ENCODE measurements at regions not wholly inside any gene's neighbourhood (a gene's known extent, or its start where the extent isn't known, plus 50 kb on each side); places are given as distances from the start of the nearest gene placed in this dataset.

DNA sequence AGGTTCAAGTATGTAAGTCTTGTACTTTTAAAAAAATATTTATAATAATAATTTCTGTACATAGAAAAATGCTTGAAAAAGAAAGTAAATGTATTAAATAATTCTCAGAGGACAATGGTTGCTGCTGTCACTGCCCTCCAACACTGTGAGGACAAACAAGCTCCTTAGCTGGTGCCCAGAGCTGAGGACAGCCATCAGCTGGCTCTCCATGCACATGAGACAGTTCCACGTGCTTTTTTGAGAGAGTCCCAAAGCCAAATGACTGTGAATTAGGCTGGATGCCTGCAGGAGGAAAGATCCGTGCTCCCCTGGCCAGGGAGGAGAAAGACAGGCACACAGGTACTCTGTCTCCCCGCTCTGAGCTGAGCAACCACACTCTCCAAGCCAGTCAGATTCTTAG, 115.5 kb upstream of the IRX5 start:
- no peak overlapping the region for H3K27ac ChIP-seq

DNA sequence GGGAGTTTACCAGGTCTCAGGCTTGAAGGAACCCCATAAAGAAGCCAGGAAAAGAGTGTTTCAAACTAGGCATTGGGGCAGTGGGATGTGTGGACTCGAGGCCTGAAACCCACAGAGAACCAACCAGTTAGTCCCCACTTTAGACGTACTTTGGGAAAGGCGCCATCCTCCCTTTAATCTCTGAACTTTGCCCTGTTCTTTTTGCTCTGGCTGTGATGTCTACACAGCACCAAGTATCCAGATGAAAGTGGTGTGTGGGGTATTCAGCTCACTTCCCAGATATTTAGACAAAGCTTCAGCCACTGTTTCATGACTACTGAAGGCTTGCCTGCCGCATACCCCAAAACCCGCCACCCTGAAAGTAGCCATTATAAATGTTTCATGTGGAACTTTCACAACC, 116.9 kb upstream of the IRX5 start:
- TF ChIP-seq, protein P1, sequence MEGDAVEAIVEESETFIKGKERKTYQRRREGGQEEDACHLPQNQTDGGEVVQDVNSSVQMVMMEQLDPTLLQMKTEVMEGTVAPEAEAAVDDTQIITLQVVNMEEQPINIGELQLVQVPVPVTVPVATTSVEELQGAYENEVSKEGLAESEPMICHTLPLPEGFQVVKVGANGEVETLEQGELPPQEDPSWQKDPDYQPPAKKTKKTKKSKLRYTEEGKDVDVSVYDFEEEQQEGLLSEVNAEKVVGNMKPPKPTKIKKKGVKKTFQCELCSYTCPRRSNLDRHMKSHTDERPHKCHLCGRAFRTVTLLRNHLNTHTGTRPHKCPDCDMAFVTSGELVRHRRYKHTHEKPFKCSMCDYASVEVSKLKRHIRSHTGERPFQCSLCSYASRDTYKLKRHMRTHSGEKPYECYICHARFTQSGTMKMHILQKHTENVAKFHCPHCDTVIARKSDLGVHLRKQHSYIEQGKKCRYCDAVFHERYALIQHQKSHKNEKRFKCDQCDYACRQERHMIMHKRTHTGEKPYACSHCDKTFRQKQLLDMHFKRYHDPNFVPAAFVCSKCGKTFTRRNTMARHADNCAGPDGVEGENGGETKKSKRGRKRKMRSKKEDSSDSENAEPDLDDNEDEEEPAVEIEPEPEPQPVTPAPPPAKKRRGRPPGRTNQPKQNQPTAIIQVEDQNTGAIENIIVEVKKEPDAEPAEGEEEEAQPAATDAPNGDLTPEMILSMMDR (IDR thresholded peaks at IDR 0.05): no peak
- no peak for DNase-seq (ENCODE audit: low spot score)
- H3K4me3 ChIP-seq: no peak overlapping the region
- no peak overlapping the region for H3K27ac ChIP-seq

More for the DNA sequence above, 115.5 kb upstream of the IRX5 start:
- no peak for DNase-seq (ENCODE audit: low spot score)
- no peak overlapping the region for H3K4me3 ChIP-seq
- TF ChIP-seq, protein P1 (IDR thresholded peaks at IDR 0.05): no peak

DNA sequence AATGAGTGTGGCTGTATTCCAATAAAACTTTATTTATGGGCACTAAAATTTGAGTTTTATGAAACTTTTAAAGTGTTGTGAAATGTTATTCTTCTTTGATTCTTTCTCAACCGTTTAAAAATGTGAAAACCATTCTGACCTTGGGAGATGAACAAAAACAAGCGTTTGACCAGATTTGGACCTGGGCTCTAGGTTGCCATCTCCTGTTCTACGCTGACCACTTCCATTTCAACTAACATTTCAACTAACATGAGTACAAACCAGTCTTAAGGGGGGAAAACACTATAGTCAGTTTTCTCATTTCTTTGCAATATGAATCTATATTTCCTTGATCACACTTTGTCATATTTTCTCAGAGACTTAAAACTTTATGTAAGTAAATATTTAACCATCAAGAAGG, 118.4 kb upstream of the IRX5 start:
- H3K4me3 ChIP-seq: no peak overlapping the region
- no peak for DNase-seq (ENCODE audit: low spot score)
- TF ChIP-seq, protein P1 (IDR thresholded peaks at IDR 0.05): no peak
- H3K27ac ChIP-seq: no peak overlapping the region

DNA sequence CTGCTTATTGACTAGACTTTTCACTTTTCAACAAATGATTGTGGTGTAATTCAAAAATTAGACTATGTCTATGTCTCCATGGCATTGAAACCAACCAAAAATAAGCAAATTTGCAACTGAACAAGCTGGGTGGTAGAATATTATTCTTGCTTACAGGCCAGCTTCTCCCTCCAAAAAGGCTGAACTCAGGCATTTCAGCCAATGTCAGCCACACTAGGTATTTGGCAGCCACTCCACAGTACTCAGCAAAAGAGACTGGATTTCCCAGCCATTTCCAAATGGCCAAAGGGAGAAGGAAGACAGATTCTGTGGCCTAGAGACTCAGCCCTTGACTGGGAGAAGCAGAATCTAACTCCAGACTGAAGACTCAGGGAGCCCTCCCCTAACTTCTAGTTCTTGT, 121.8 kb upstream of the IRX5 start:
- TF ChIP-seq, protein P1 (IDR thresholded peaks at IDR 0.05): no peak
- no peak overlapping the region for H3K4me3 ChIP-seq
- no peak for DNase-seq (ENCODE audit: low spot score)
- no peak overlapping the region for H3K27ac ChIP-seq

DNA sequence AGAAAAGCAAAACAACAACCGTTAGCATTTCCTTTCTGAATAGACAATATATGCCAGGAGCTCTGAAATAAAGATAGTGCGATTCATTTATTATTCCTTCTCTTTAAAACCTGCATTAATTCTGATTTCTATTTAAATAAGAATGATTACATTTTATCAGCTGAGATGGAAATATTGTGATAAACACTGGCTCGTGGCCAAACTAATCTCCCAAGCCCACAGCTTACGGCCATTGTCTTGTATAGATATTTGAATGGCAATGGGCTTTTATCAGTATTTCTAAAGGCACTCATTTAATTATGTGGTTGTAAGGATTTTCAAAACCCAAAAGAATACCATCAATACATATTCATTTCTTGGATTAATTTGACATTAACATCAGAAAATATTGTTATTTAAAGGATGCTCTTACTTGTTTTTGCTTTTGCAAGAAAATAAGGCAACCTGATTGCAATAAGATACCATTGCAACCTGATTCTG, 123.7 kb upstream of the IRX5 start:
- Histone ChIP-seq H3K4me3 (no peak overlapping the region), H3K27ac (no peak overlapping the region)
- DNase-seq (ENCODE audit: low spot score): no peak
- TF ChIP-seq, protein P1 (IDR thresholded peaks at IDR 0.05): no peak

DNA sequence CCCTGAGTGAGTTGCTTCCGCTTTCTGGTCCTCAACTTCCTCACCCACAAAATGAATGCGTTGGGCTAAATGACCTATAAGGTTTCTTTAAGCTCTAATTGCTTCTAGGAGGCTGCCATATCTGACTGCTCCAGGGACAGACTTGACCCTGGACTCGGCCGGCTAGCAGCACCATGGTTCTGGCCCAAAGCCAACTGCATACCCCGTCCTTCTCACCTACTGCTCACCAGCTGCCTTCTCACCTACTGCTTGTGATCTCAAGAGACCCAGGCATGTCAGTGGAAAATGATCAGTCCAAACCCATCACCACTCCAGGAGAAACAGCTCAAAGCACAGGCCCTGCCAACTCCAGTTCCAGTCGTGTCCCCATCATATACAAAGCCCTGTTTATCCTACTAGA, 124.3 kb upstream of the IRX5 start:
- no peak for DNase-seq (ENCODE audit: low spot score)
- TF ChIP-seq, protein P1 (IDR thresholded peaks at IDR 0.05): no peak
- Histone ChIP-seq H3K27ac (no peak overlapping the region), H3K4me3 (no peak overlapping the region)

DNA sequence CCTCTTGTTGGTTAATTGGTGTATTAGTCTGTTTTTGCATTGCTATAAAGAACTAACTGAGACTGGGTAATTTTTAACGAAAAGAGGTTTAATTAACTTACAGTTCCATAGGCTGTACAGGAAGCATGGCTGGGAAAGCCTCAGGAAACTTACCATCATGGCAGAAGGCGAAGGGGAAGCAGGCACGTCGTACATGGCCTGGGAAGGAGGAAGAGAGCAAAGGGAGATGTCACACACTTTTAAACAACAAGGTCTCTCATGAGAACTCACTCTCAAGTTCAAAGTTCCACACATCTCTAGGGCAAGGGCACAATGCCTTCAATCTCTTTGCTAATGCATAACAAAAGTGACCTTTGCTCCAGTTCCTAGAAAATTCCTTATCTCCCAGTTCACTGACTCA, 125.0 kb upstream of the IRX5 start:
- DNase-seq (ENCODE audit: low spot score): no peak
- TF ChIP-seq, protein P1 (IDR thresholded peaks at IDR 0.05): no peak
- no peak overlapping the region for H3K27ac ChIP-seq

More for the DNA sequence above, 125.0 kb upstream of the IRX5 start:
- no peak overlapping the region for H3K4me3 ChIP-seq

All from coronary artery (tissue), 2 donors.